ENCODE measurements at regions not wholly inside any gene's neighbourhood (a gene's known extent, or its start where the extent isn't known, plus 50 kb on each side); places are given as distances from the start of the nearest gene placed in this dataset.

- no peak overlapping the region for H3K4me3 ChIP-seq (replicated peaks; ENCODE audit: low read depth, low read length)
- TF ChIP-seq CTCF (IDR thresholded peaks at IDR 0.05; ENCODE audit: low read length, missing control alignments): no peak
- no peak for DNase-seq (ENCODE audit: low read depth)
These were observed 437.0 kb upstream of the CNTN6 start for GRCh38 chr3:655824-656223.

GRCh38 chr3:661356-661755 lies 431.5 kb upstream of the CNTN6 start:
- no peak for TF ChIP-seq CTCF (IDR thresholded peaks at IDR 0.05; ENCODE audit: low read length, missing control alignments)
- no peak overlapping the region for H3K4me3 ChIP-seq (replicated peaks; ENCODE audit: low read depth, low read length)
- no peak for DNase-seq (ENCODE audit: low read depth)

- no peak for DNase-seq (ENCODE audit: low read depth)
- no peak for TF ChIP-seq CTCF (IDR thresholded peaks at IDR 0.05; ENCODE audit: low read length, missing control alignments)
- H3K4me3 ChIP-seq (replicated peaks; ENCODE audit: low read depth, low read length): no peak overlapping the region
These were observed 418.7 kb upstream of the CNTN6 start for GRCh38 chr3:674116-674515.

GRCh38 chr3:675846-676245 lies 417.0 kb upstream of the CNTN6 start:
- no peak for DNase-seq (ENCODE audit: low read depth)
- H3K4me3 ChIP-seq (replicated peaks; ENCODE audit: low read depth, low read length): no peak overlapping the region
- no peak for TF ChIP-seq CTCF (IDR thresholded peaks at IDR 0.05; ENCODE audit: low read length, missing control alignments)

GRCh38 chr3:683770-684169 lies 409.1 kb upstream of the CNTN6 start:
- TF ChIP-seq CTCF (IDR thresholded peaks at IDR 0.05; ENCODE audit: low read length, missing control alignments): no peak
- DNase-seq (ENCODE audit: low read depth): no peak
- no peak overlapping the region for H3K4me3 ChIP-seq (replicated peaks; ENCODE audit: low read depth, low read length)

GRCh38 chr3:690770-691169 lies 402.1 kb upstream of the CNTN6 start:
- no peak overlapping the region for H3K4me3 ChIP-seq (replicated peaks; ENCODE audit: low read depth, low read length)
- DNase-seq (ENCODE audit: low read depth): no peak
- TF ChIP-seq CTCF (IDR thresholded peaks at IDR 0.05; ENCODE audit: low read length, missing control alignments): no peak

- no peak for DNase-seq (ENCODE audit: low read depth)
- no peak for TF ChIP-seq CTCF (IDR thresholded peaks at IDR 0.05; ENCODE audit: low read length, missing control alignments)
- no peak overlapping the region for H3K4me3 ChIP-seq (replicated peaks; ENCODE audit: low read depth, low read length)
These were observed 392.3 kb upstream of the CNTN6 start for GRCh38 chr3:700514-700913.

All from fibroblast of pulmonary artery (primary cell).